ENCODE measurements at regions not wholly inside any gene's neighbourhood (a gene's known extent, or its start where the extent isn't known, plus 50 kb on each side); places are given as distances from the start of the nearest gene placed in this dataset.

- Histone ChIP-seq H3K9ac (ENCODE audit: low read depth in 1 of 2, low read length in 2 of 2) (no peak overlapping the region), H3K4me1 (ENCODE audit: control insufficient read depth in 4 of 4, insufficient read depth in 4 of 4, low read length in 3 of 4) (peaks cover 0 to 4% (median 0%) of the 10 kb centered on the region in 4 donors), H3K36me3 (ENCODE audit: control insufficient read depth in 4 of 4, insufficient read depth in 3 of 4, low read depth in 1 of 4, low read length in 3 of 4) (no peaks in the 10 kb centered on the region), H3K27ac (ENCODE audit: low read depth in 1 of 2, low read length in 2 of 2) (no peak overlapping the region), H3K4me3 (ENCODE audit: low read depth in 1 of 3, low read length in 3 of 3) (no peak overlapping the region), H3K27me3 (ENCODE audit: control insufficient read depth in 4 of 4, insufficient read depth in 4 of 4, low read length in 3 of 4) (no peaks in the 10 kb centered on the region), H3K9me3 (ENCODE audit: control insufficient read depth in 4 of 4, low read length in 3 of 4) (no peaks in the 10 kb centered on the region)
- DNase-seq (ENCODE audit: low spot score), result no peak
- TF ChIP-seq RAD21 (IDR thresholded peaks at IDR 0.05) (no peak), GABPA (IDR thresholded peaks at IDR 0.05 in 1 of 2, conservative IDR thresholded peaks at IDR 0.05 in 1 of 2) (no peak), FOXA2 (IDR thresholded peaks at IDR 0.05) (no peak), YY1 (IDR thresholded peaks at IDR 0.05) (no peak), EGR1 (IDR thresholded peaks at IDR 0.05; ENCODE audit: low read depth in 2 of 2) (no peak)
Measured at GRCh38 chr3:191813245-191813644, 352.3 kb downstream of the PYDC2 start.

GRCh38 chr3:191848818-191849217, 387.9 kb downstream of the PYDC2 start:
- H3K9ac ChIP-seq (ENCODE audit: low read depth in 1 of 2, low read length in 2 of 2), result no peak overlapping the region
- no peaks in the 10 kb centered on the region for H3K9me3 ChIP-seq (ENCODE audit: control insufficient read depth in 4 of 4, low read length in 3 of 4)
- no peak overlapping the region for H3K4me3 ChIP-seq (ENCODE audit: low read depth in 1 of 3, low read length in 3 of 3)
- H3K36me3 ChIP-seq (ENCODE audit: control insufficient read depth in 4 of 4, insufficient read depth in 3 of 4, low read depth in 1 of 4, low read length in 3 of 4), result no peaks in the 10 kb centered on the region
- no peak for DNase-seq (ENCODE audit: low spot score)
- TF ChIP-seq FOXA1 (IDR thresholded peaks at IDR 0.05), result no peak
- no peak overlapping the region for H3K27ac ChIP-seq (ENCODE audit: low read depth in 1 of 2, low read length in 2 of 2)
- no peaks in the 10 kb centered on the region for H3K4me1 ChIP-seq (ENCODE audit: control insufficient read depth in 4 of 4, insufficient read depth in 4 of 4, low read length in 3 of 4)
- H3K27me3 ChIP-seq (ENCODE audit: control insufficient read depth in 4 of 4, insufficient read depth in 4 of 4, low read length in 3 of 4), result no peaks in the 10 kb centered on the region

GRCh38 chr3:191859531-191859930, 398.6 kb downstream of the PYDC2 start:
- Histone ChIP-seq H3K4me3 (ENCODE audit: low read depth in 1 of 3, low read length in 3 of 3) (no peak overlapping the region), H3K27ac (ENCODE audit: low read depth in 1 of 2, low read length in 2 of 2) (no peak overlapping the region), H3K27me3 (ENCODE audit: control insufficient read depth in 4 of 4, insufficient read depth in 4 of 4, low read length in 3 of 4) (no peaks in the 10 kb centered on the region), H3K9ac (ENCODE audit: low read depth in 1 of 2, low read length in 2 of 2) (no peak overlapping the region), H3K4me1 (ENCODE audit: control insufficient read depth in 4 of 4, insufficient read depth in 4 of 4, low read length in 3 of 4) (no peaks in the 10 kb centered on the region), H3K9me3 (ENCODE audit: control insufficient read depth in 4 of 4, low read length in 3 of 4) (no peaks in the 10 kb centered on the region), H3K36me3 (ENCODE audit: control insufficient read depth in 4 of 4, insufficient read depth in 3 of 4, low read depth in 1 of 4, low read length in 3 of 4) (no peaks in the 10 kb centered on the region)
- WGBS, result 93% methylated on average over 3 of the region's 3 CpGs
- no peak for TF ChIP-seq JUND (IDR thresholded peaks at IDR 0.05)
- no peak for TF ChIP-seq RAD21 (IDR thresholded peaks at IDR 0.05)
- TF ChIP-seq CTCF (IDR thresholded peaks at IDR 0.05; ENCODE audit: low read depth, low read length, missing input control), result no peak
- TF ChIP-seq FOXA1 (IDR thresholded peaks at IDR 0.05), result no peak
- no peak for TF ChIP-seq ATF3 (IDR thresholded peaks at IDR 0.05)
- TF ChIP-seq GABPA (IDR thresholded peaks at IDR 0.05 in 1 of 2, conservative IDR thresholded peaks at IDR 0.05 in 1 of 2), result no peak
- TF ChIP-seq RXRA (IDR thresholded peaks at IDR 0.05), result no peak
- no peak for TF ChIP-seq EGR1 (IDR thresholded peaks at IDR 0.05; ENCODE audit: low read depth in 2 of 2)
- no peak for TF ChIP-seq SP1 (IDR thresholded peaks at IDR 0.05)
- no peak for TF ChIP-seq HNF4G (IDR thresholded peaks at IDR 0.05)
- TF ChIP-seq HNF4A (conservative IDR thresholded peaks at IDR 0.05), result no peak
- TF ChIP-seq REST (IDR thresholded peaks at IDR 0.05), result no peak
- TF ChIP-seq FOXA2 (IDR thresholded peaks at IDR 0.05), result no peak
- TF ChIP-seq YY1 (IDR thresholded peaks at IDR 0.05), result no peak
- no peak for TF ChIP-seq MAX (IDR thresholded peaks at IDR 0.05)
- DNase-seq (ENCODE audit: low spot score), result no peak

Measured in liver (tissue), 8 donors.